OCI-LY3 (cell line): ENCODE measurements at regions not wholly inside any gene's neighbourhood (a gene's known extent, or its start where the extent isn't known, plus 50 kb on each side); places are given as distances from the start of the nearest gene placed in this dataset.

Experiments used
- EZH2phosphoT487 ChIP-seq: fragments of 200-600 bp; shearing (Covaris generic); IDR thresholded peaks from 2 replicates; pipeline ENCODE4 v1.6.1; 2018; ENCODE audit warnings: antibody characterized with exemption, mixed run types, low read depth
- TF ChIP-seq, protein P1 (sequence below): fragments of 200-600, 300-600 bp; sonication (generic); IDR thresholded peaks from 2 replicates; pipeline ENCODE4 v1.5.1; 2014; ENCODE audit warnings: antibody characterized with exemption, low read length, low read depth

DNA sequence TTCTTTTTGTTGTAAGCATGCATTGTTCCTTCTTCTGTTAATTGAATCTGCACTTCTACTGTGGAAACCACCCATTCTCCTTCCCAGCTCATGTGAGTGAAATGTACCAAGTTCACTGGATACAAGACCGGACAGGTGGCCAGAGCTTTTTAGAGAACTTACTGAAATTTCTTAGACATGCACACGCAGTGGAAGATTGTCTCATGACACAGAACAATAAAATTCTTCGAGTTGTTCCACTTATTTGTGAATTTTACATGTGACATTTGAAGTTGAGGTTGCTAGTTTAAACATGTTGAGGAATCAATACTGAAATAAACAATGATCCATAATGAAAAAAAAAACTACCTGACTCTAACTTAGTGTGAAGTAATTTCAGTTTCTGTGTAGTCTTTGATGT, 568.0 kb downstream of the TECRL start:
- TF ChIP-seq, protein P1, sequence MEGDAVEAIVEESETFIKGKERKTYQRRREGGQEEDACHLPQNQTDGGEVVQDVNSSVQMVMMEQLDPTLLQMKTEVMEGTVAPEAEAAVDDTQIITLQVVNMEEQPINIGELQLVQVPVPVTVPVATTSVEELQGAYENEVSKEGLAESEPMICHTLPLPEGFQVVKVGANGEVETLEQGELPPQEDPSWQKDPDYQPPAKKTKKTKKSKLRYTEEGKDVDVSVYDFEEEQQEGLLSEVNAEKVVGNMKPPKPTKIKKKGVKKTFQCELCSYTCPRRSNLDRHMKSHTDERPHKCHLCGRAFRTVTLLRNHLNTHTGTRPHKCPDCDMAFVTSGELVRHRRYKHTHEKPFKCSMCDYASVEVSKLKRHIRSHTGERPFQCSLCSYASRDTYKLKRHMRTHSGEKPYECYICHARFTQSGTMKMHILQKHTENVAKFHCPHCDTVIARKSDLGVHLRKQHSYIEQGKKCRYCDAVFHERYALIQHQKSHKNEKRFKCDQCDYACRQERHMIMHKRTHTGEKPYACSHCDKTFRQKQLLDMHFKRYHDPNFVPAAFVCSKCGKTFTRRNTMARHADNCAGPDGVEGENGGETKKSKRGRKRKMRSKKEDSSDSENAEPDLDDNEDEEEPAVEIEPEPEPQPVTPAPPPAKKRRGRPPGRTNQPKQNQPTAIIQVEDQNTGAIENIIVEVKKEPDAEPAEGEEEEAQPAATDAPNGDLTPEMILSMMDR = no peak
- TF ChIP-seq EZH2phosphoT487 = no peak
